ENCODE measurements at regions not wholly inside any gene's neighbourhood (a gene's known extent, or its start where the extent isn't known, plus 50 kb on each side); places are given as distances from the start of the nearest gene placed in this dataset.
"Not testable (repeated sequence)": the region's sequence is repeated elsewhere in the genome, so short reads cannot be mapped to it uniquely, and the experiment has no call there.

- DNase-seq, result no peak
Measured at GRCh38 chr1:47523835-47524215, 86.0 kb downstream of the FOXD2 start.

GRCh38 chr1:47524272-47524671, 86.4 kb downstream of the FOXD2 start:
- no peak for DNase-seq

- DNase-seq, result no peak
Measured at GRCh38 chr1:47527653-47528272, 89.9 kb downstream of the FOXD2 start.

- no peak for DNase-seq
Measured at GRCh38 chr1:47529520-47530098, 91.8 kb downstream of the FOXD2 start.

GRCh38 chr1:47532921-47533792, 95.3 kb downstream of the FOXD2 start:
- no peak for DNase-seq

- no peak for DNase-seq
Measured at GRCh38 chr1:47533793-47534328, 96.0 kb downstream of the FOXD2 start.

- no peak for DNase-seq
Measured at GRCh38 chr1:47534436-47534835, 96.6 kb downstream of the FOXD2 start.

GRCh38 chr1:47536646-47537118, 98.8 kb downstream of the FOXD2 start:
- DNase-seq, result no peak

GRCh38 chr1:47537268-47537667, 99.4 kb downstream of the FOXD2 start:
- no peak for DNase-seq

- DNase-seq, result no peak
Measured at GRCh38 chr1:47537966-47538365, 100.1 kb downstream of the FOXD2 start.

- not testable (repeated sequence) for DNase-seq
Measured at GRCh38 chr1:47538530-47538929, 100.7 kb downstream of the FOXD2 start.

GRCh38 chr1:47541705-47542104, 103.9 kb downstream of the FOXD2 start:
- DNase-seq, result not testable (repeated sequence)

- DNase-seq, result not testable (repeated sequence)
Measured at GRCh38 chr1:47543089-47543488, 105.2 kb downstream of the FOXD2 start.

- no peak for DNase-seq
Measured at GRCh38 chr1:47545912-47546483, 108.2 kb downstream of the FOXD2 start.

GRCh38 chr1:47547753-47548573, 110.1 kb downstream of the FOXD2 start:
- no peak for DNase-seq

- no peak for DNase-seq
Measured at GRCh38 chr1:47548637-47549036, 110.8 kb downstream of the FOXD2 start.

GRCh38 chr1:47549532-47549931, 111.7 kb downstream of the FOXD2 start:
- DNase-seq, result no peak

GRCh38 chr1:47550929-47551328, 113.1 kb downstream of the FOXD2 start:
- no peak for DNase-seq

GRCh38 chr1:47551971-47552528, 114.2 kb downstream of the FOXD2 start:
- no peak for DNase-seq

GRCh38 chr1:47554082-47554481, 116.2 kb downstream of the FOXD2 start:
- DNase-seq, result no peak

- no peak for DNase-seq
Measured at GRCh38 chr1:47554901-47555300, 117.1 kb downstream of the FOXD2 start.

GRCh38 chr1:47555306-47555705, 117.5 kb downstream of the FOXD2 start:
- DNase-seq, result no peak

Measured in T-helper 1 cell (primary cell).